GM20000 (cell line): ENCODE measurements at regions not wholly inside any gene's neighbourhood (a gene's known extent, or its start where the extent isn't known, plus 50 kb on each side); places are given as distances from the start of the nearest gene placed in this dataset.
A peak's percentile ranks its signal among the peaks of the same experiment; 100 is the strongest.

ENCODE experiments used
- DNase-seq: peaks from one replicate; pipeline ENCODE4 v3.0.0; 2012; ENCODE audit warnings: low spot score
- TF ChIP-seq, protein P1 (sequence below): IDR thresholded peaks from 2 replicates; pipeline ENCODE4 v1.5.1; 2012; ENCODE audit warnings: mild to moderate bottlenecking, control low read depth; ENCODE audit errors: extremely low read depth, missing control alignments

- TF ChIP-seq, protein P1, sequence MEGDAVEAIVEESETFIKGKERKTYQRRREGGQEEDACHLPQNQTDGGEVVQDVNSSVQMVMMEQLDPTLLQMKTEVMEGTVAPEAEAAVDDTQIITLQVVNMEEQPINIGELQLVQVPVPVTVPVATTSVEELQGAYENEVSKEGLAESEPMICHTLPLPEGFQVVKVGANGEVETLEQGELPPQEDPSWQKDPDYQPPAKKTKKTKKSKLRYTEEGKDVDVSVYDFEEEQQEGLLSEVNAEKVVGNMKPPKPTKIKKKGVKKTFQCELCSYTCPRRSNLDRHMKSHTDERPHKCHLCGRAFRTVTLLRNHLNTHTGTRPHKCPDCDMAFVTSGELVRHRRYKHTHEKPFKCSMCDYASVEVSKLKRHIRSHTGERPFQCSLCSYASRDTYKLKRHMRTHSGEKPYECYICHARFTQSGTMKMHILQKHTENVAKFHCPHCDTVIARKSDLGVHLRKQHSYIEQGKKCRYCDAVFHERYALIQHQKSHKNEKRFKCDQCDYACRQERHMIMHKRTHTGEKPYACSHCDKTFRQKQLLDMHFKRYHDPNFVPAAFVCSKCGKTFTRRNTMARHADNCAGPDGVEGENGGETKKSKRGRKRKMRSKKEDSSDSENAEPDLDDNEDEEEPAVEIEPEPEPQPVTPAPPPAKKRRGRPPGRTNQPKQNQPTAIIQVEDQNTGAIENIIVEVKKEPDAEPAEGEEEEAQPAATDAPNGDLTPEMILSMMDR = no peak
- DNase-seq = peak; percentile 88
Observed at GRCh38 chr19:27793644-27794493, 1419.1 kb downstream of the UQCRFS1 start.

- TF ChIP-seq, protein P1 = no peak
- peak; percentile 74 for DNase-seq
Observed at GRCh38 chr19:27793128-27793643, 1419.8 kb downstream of the UQCRFS1 start.

- TF ChIP-seq, protein P1 = no peak
- no peak for DNase-seq
Observed at GRCh38 chr19:27792576-27793127, 1420.3 kb downstream of the UQCRFS1 start.

DNA sequence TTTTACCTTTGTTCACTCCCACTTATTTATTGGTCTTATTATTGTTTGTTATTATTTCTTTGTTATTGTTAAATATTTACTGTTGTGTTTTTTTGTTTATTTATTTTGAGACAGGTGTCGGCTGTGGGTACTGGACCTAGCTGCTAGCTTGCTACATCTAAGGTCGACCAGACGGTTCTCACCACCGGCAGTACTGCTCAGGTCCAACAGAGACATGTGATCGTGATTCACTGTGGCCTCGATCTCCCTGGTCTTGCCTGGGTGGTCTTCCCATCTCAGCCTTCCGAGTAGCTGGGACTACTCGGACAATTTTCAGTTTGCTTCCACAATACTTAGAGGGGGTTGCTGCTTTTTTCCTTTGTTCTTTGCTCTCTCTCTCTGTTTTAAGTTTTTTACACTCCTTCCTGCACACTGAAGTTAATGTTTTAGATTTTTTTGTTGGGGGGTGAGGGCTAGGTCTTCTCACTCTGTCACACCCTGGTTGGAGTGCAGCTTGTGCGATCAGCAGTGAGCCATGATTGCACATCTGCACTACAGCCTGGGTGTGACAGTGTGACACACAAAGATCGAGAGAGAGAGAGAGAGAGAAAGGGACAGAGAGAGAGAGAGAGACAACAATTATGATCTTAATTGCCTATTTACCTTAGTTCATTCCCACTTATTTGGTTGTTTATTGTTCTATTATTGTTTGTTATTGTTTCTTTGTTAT is 1432.4 kb downstream of the UQCRFS1 start:
- no peak for DNase-seq
- TF ChIP-seq, protein P1 = no peak

DNA sequence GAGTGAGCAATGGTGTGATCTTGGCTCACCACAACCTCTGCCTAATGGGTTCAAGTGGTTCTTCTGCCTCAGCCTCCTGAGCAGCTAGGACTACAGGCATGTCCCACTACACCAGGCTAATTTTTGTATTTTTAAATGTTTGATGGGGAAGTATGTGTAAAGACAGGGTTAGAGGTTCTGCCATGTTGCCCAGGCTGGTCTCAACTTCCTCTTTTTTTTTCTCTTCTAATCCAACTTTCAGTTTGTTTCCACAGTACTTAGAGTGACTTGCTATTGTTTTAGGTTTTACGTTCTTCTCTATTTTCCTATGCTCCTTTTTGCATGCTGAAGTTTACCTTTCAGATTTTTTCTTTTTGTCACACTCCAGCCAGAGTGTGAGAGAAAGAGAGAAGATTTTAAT is 1433.0 kb downstream of the UQCRFS1 start:
- DNase-seq = no peak
- TF ChIP-seq, protein P1 = no peak

DNA sequence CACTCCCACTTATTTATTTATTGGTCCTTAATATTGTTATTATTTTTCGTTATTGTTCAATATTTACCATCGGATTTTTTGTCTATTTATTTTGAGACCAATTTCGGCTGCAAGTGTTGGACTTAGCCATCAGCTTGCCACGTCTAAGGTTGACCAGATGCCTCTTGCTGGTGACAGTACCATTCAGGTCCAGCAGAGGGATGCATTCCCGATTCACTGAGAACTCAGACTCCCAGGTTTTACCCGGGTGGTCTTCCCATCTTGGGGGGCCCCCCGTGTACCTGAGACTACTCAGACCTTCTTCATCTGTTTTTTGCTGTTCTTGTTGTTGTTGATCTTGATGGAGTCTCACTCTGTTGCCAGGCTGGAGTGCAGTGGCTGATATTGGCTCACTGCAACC is 1435.2 kb downstream of the UQCRFS1 start:
- no peak for DNase-seq
- TF ChIP-seq, protein P1 = no peak

GRCh38 chr19:27777242-27777641 is 1435.7 kb downstream of the UQCRFS1 start:
- TF ChIP-seq, protein P1 = no peak
- DNase-seq = no peak
